Body of pancreas (tissue), 4 donors: ENCODE measurements at regions not wholly inside any gene's neighbourhood (a gene's known extent, or its start where the extent isn't known, plus 50 kb on each side); places are given as distances from the start of the nearest gene placed in this dataset.

Source experiments
- CTCF ChIP-seq, 7 experiments: fragments of 450-650 bp in 4 of 7; fragments of 200-600 bp in 3 of 7; sonication (generic) in 3 of 7; IDR thresholded peaks; one replicate each; pipeline ENCODE4 v1.5.1; 2016 to 2019; ENCODE audit warnings: antibody characterized with exemption in 7 of 7
- POLR2A ChIP-seq, 3 donors: fragments of 450-650 bp; IDR thresholded peaks; one replicate each; pipeline ENCODE4 v1.6.1; 2016; ENCODE audit warnings: antibody characterized with exemption in 3 of 3, mild to moderate bottlenecking in 2 of 3

DNA sequence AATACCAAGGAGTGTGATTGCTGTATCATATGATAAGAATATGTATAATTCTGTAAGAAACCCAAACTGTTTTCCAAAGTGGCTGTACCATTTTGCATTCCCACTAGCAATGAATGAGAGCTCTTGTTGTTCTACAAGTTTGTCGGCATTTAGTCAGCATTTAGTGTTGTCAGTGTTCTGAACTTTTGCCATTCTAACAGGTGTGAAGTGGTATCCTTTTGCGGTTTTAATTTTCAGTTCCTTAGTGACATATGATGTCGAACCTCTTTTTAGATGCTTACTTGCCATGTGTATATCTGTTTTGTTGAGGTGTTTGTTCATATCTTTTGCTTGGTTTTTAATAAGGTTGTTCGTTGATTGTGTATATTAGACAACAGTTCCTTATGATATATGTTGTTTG, 296.3 kb upstream of the IZUMO3 start:
- TF ChIP-seq CTCF (IDR thresholded peaks at IDR 0.05) (no peak), POLR2A (IDR thresholded peaks at IDR 0.05) (no peak)
